Liver (tissue), 8 donors: ENCODE measurements at regions not wholly inside any gene's neighbourhood (a gene's known extent, or its start where the extent isn't known, plus 50 kb on each side); places are given as distances from the start of the nearest gene placed in this dataset.

Source experiments
- DNase-seq: peaks from one replicate; pipeline ENCODE4 v3.0.0-alpha.2; 2017; ENCODE audit warnings: low spot score
- H3K27ac ChIP-seq, 2 donors: one replicate each; pipeline ENCODE4 v1.7.0; 2013; ENCODE audit warnings: inconsistent platforms in 2 of 2, low read length in 2 of 2, control low read depth in 1 of 2, low read depth in 1 of 2, mild to moderate bottlenecking in 1 of 2
- H3K27me3 ChIP-seq, 4 donors: one replicate each; pipeline versions ENCODE4 v1.6.1 to v1.7.0; 2013; ENCODE audit warnings: low read length in 3 of 4, inconsistent platforms in 1 of 4, mild to moderate bottlenecking in 1 of 4, moderate library complexity in 1 of 4; ENCODE audit not compliant: control insufficient read depth in 4 of 4, insufficient read depth in 4 of 4
- H3K36me3 ChIP-seq, 4 donors: one replicate each; pipeline versions ENCODE4 v1.6.1 to v1.7.0; 2013; ENCODE audit warnings: low read length in 3 of 4, mild to moderate bottlenecking in 3 of 4, low read depth in 1 of 4, moderate library complexity in 1 of 4; ENCODE audit not compliant: control insufficient read depth in 4 of 4, insufficient read depth in 3 of 4
- H3K4me1 ChIP-seq, 4 donors: one replicate each; pipeline versions ENCODE4 v1.6.1 to v1.7.0; 2013; ENCODE audit warnings: low read length in 3 of 4, mild to moderate bottlenecking in 3 of 4, moderate library complexity in 1 of 4; ENCODE audit not compliant: control insufficient read depth in 4 of 4, insufficient read depth in 4 of 4
- H3K4me3 ChIP-seq, 3 donors: one replicate each; pipeline versions ENCODE4 v1.6.1 to v1.7.0; 2013; ENCODE audit warnings: low read length in 3 of 3, control low read depth in 1 of 3, low read depth in 1 of 3, mild to moderate bottlenecking in 1 of 3
- H3K9ac ChIP-seq, 2 donors: one replicate each; pipeline ENCODE4 v1.7.0; 2013; ENCODE audit warnings: low read length in 2 of 2, mild to moderate bottlenecking in 2 of 2, moderate library complexity in 2 of 2, control low read depth in 1 of 2, low read depth in 1 of 2
- H3K9me3 ChIP-seq, 4 donors: one replicate each; pipeline versions ENCODE4 v1.6.1 to v1.7.0; 2013; ENCODE audit warnings: low read length in 3 of 4; ENCODE audit not compliant: control insufficient read depth in 4 of 4
- EGR1 ChIP-seq, 2 donors: IDR thresholded peaks; 2 replicates each; pipeline ENCODE4 v1.6.1; 2016 to 2018; ENCODE audit warnings: antibody characterized with exemption in 2 of 2, low read depth in 2 of 2
- FOXA1 ChIP-seq: IDR thresholded peaks from 2 replicates; pipeline ENCODE4 v1.6.1; 2016; ENCODE audit warnings: antibody characterized with exemption
- FOXA2 ChIP-seq: IDR thresholded peaks from 2 replicates; pipeline ENCODE4 v1.6.1; 2016; ENCODE audit warnings: antibody characterized with exemption
- GABPA ChIP-seq, 2 donors: IDR thresholded peaks in 1 of 2; conservative IDR thresholded peaks in 1 of 2; 2 replicates each; pipeline ENCODE4 v1.6.1; 2016; ENCODE audit warnings: antibody characterized with exemption in 2 of 2, mild to moderate bottlenecking in 1 of 2, moderate library complexity in 1 of 2
- HNF4A ChIP-seq, 2 donors: conservative IDR thresholded peaks; 2 replicates each; pipeline ENCODE4 v1.6.1; 2016; ENCODE audit warnings: antibody characterized with exemption in 2 of 2, mild to moderate bottlenecking in 2 of 2
- HNF4G ChIP-seq: IDR thresholded peaks from 2 replicates; pipeline ENCODE4 v1.6.1; 2016; ENCODE audit warnings: antibody characterized with exemption
- JUND ChIP-seq, 2 donors: IDR thresholded peaks; 2 replicates each; pipeline ENCODE4 v1.6.1; 2016; ENCODE audit warnings: antibody characterized with exemption in 2 of 2
- NR2F2 ChIP-seq: IDR thresholded peaks from 2 replicates; pipeline ENCODE4 v1.6.1; 2016; ENCODE audit warnings: antibody characterized with exemption
- RAD21 ChIP-seq, 2 donors: IDR thresholded peaks; 2 replicates each; pipeline ENCODE4 v1.6.1; 2016; ENCODE audit warnings: antibody characterized with exemption in 2 of 2, mild to moderate bottlenecking in 2 of 2
- RXRA ChIP-seq, 2 donors: IDR thresholded peaks; 2 replicates each; pipeline ENCODE4 v1.6.1; 2017 to 2018; ENCODE audit warnings: antibody characterized with exemption in 2 of 2, mild to moderate bottlenecking in 1 of 2
- SP1 ChIP-seq: IDR thresholded peaks from 2 replicates; pipeline ENCODE4 v1.6.1; 2018; ENCODE audit warnings: antibody characterized with exemption, mild to moderate bottlenecking
- TAF1 ChIP-seq: conservative IDR thresholded peaks from 2 replicates; pipeline ENCODE4 v1.6.1; 2016; ENCODE audit warnings: antibody characterized with exemption, mild to moderate bottlenecking
- YY1 ChIP-seq: IDR thresholded peaks from 2 replicates; pipeline ENCODE4 v1.6.1; 2016; ENCODE audit warnings: antibody characterized with exemption, mild to moderate bottlenecking
- WGBS: extraction: QIAGEN DNeasy Blood & Tissue Kit; methylation state at CpG from one replicate; pipeline ENCODE4 v1.1.7; 2013; 5-methylcytosine and 5-hydroxymethylcytosine counted together
- TF ChIP-seq, protein P1 (sequence below): IDR thresholded peaks from 2 replicates; pipeline ENCODE4 v1.6.1; 2016; ENCODE audit warnings: antibody characterized with exemption
- TF ChIP-seq, protein P2 (sequence below): IDR thresholded peaks from 2 replicates; pipeline ENCODE4 v1.6.1; 2016; ENCODE audit warnings: antibody characterized with exemption
- TF ChIP-seq, protein P3 (sequence below): IDR thresholded peaks from 2 replicates; pipeline ENCODE4 v1.6.1; 2016; ENCODE audit warnings: antibody characterized with exemption, mild to moderate bottlenecking
- TF ChIP-seq, protein P4 (sequence below): IDR thresholded peaks from 2 replicates; pipeline ENCODE4 v1.6.1; 2016; ENCODE audit warnings: antibody characterized with exemption
- TF ChIP-seq, protein P5 (sequence below): fragments of 150-350 bp; IDR thresholded peaks from 2 replicates; pipeline ENCODE4 v1.5.1; 2017; ENCODE audit warnings: improper control_type of control experiment, low read depth, low read length; ENCODE audit not compliant: missing input control
- donor health status: healthy.
- donor health status: healthy.
- donor health status: healthy.
- donor health status: healthy.
- donor health status: healthy.

DNA sequence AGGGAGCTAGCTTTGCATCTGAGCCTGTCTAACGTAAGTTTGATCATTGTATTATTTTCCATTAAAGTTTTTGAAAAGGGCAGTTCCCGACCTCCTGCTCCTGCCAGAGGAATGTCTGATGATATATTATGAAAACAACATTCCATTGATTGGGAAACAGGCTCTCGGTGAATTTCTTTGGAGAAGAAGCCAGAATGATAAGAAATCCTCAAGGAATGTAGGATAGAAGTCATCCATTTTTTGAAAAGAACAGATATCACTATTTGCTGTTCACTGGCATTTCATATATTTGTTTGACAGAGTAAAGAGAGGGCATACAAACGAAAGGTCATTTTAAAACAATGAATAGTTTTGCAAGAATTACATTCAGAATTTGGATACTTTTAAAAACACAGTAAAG, 781.0 kb upstream of the HTR2C start:
- Histone ChIP-seq H3K9ac (no peak overlapping the region), H3K9me3 (no peaks in the 10 kb centered on the region), H3K4me3 (no peak overlapping the region), H3K27me3 (peaks cover 0 to 2% (median 0%) of the 10 kb centered on the region in 4 donors), H3K27ac (no peak overlapping the region), H3K4me1 (no peaks in the 10 kb centered on the region), H3K36me3 (no peaks in the 10 kb centered on the region)
- WGBS: 36% methylated on average over 4 of the region's 4 CpGs
- TF ChIP-seq EGR1 (IDR thresholded peaks at IDR 0.05; ENCODE audit: low read depth in 2 of 2) (no peak), TAF1 (no peak), GABPA (IDR thresholded peaks at IDR 0.05 in 1 of 2, conservative IDR thresholded peaks at IDR 0.05 in 1 of 2) (no peak), FOXA1 (no peak), YY1 (no peak), HNF4A (conservative IDR thresholded peaks at IDR 0.05) (no peak), HNF4G (no peak), RAD21 (IDR thresholded peaks at IDR 0.05) (no peak), NR2F2 (no peak), JUND (IDR thresholded peaks at IDR 0.05) (no peak), RXRA (IDR thresholded peaks at IDR 0.05) (no peak), FOXA2 (no peak)
- TF ChIP-seq, protein P1, sequence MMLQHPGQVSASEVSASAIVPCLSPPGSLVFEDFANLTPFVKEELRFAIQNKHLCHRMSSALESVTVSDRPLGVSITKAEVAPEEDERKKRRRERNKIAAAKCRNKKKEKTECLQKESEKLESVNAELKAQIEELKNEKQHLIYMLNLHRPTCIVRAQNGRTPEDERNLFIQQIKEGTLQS: no peak
- TF ChIP-seq, protein P2, sequence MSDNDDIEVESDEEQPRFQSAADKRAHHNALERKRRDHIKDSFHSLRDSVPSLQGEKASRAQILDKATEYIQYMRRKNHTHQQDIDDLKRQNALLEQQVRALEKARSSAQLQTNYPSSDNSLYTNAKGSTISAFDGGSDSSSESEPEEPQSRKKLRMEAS: no peak
- TF ChIP-seq, protein P3, sequence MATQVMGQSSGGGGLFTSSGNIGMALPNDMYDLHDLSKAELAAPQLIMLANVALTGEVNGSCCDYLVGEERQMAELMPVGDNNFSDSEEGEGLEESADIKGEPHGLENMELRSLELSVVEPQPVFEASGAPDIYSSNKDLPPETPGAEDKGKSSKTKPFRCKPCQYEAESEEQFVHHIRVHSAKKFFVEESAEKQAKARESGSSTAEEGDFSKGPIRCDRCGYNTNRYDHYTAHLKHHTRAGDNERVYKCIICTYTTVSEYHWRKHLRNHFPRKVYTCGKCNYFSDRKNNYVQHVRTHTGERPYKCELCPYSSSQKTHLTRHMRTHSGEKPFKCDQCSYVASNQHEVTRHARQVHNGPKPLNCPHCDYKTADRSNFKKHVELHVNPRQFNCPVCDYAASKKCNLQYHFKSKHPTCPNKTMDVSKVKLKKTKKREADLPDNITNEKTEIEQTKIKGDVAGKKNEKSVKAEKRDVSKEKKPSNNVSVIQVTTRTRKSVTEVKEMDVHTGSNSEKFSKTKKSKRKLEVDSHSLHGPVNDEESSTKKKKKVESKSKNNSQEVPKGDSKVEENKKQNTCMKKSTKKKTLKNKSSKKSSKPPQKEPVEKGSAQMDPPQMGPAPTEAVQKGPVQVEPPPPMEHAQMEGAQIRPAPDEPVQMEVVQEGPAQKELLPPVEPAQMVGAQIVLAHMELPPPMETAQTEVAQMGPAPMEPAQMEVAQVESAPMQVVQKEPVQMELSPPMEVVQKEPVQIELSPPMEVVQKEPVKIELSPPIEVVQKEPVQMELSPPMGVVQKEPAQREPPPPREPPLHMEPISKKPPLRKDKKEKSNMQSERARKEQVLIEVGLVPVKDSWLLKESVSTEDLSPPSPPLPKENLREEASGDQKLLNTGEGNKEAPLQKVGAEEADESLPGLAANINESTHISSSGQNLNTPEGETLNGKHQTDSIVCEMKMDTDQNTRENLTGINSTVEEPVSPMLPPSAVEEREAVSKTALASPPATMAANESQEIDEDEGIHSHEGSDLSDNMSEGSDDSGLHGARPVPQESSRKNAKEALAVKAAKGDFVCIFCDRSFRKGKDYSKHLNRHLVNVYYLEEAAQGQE: no peak
- TF ChIP-seq, protein P4, sequence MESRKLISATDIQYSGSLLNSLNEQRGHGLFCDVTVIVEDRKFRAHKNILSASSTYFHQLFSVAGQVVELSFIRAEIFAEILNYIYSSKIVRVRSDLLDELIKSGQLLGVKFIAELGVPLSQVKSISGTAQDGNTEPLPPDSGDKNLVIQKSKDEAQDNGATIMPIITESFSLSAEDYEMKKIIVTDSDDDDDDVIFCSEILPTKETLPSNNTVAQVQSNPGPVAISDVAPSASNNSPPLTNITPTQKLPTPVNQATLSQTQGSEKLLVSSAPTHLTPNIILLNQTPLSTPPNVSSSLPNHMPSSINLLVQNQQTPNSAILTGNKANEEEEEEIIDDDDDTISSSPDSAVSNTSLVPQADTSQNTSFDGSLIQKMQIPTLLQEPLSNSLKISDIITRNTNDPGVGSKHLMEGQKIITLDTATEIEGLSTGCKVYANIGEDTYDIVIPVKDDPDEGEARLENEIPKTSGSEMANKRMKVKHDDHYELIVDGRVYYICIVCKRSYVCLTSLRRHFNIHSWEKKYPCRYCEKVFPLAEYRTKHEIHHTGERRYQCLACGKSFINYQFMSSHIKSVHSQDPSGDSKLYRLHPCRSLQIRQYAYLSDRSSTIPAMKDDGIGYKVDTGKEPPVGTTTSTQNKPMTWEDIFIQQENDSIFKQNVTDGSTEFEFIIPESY: no peak
- TF ChIP-seq, protein P5, sequence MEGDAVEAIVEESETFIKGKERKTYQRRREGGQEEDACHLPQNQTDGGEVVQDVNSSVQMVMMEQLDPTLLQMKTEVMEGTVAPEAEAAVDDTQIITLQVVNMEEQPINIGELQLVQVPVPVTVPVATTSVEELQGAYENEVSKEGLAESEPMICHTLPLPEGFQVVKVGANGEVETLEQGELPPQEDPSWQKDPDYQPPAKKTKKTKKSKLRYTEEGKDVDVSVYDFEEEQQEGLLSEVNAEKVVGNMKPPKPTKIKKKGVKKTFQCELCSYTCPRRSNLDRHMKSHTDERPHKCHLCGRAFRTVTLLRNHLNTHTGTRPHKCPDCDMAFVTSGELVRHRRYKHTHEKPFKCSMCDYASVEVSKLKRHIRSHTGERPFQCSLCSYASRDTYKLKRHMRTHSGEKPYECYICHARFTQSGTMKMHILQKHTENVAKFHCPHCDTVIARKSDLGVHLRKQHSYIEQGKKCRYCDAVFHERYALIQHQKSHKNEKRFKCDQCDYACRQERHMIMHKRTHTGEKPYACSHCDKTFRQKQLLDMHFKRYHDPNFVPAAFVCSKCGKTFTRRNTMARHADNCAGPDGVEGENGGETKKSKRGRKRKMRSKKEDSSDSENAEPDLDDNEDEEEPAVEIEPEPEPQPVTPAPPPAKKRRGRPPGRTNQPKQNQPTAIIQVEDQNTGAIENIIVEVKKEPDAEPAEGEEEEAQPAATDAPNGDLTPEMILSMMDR: no peak
- no peak for DNase-seq

DNA sequence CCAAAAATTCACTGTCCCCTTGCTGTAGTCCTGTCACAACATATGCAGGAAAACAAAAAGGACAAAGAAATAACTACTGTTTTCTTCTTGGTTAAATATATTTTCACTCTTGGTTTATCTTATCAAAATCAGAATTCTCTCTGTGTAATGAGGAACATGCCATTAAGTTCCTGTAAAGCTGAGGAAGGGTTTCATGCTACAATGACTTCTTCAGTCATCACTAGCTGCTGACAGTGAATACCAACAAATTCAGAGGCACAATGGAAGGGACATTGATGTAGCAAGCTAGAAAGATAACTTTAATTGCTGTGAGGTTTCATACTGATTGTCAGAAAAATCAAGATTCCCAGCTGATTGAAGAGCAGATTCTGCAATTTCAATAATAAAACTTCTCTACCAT, 782.9 kb upstream of the HTR2C start:
- Histone ChIP-seq H3K9ac (no peak overlapping the region), H3K27me3 (peaks cover 0 to 2% (median 0%) of the 10 kb centered on the region in 4 donors), H3K4me3 (no peak overlapping the region), H3K9me3 (no peaks in the 10 kb centered on the region), H3K36me3 (no peaks in the 10 kb centered on the region), H3K27ac (no peak overlapping the region), H3K4me1 (no peaks in the 10 kb centered on the region)
- no peak for DNase-seq
- TF ChIP-seq, protein P1: no peak
- TF ChIP-seq, protein P3: no peak
- TF ChIP-seq, protein P5: no peak
- TF ChIP-seq FOXA1 (no peak), EGR1 (IDR thresholded peaks at IDR 0.05; ENCODE audit: low read depth in 2 of 2) (no peak), JUND (IDR thresholded peaks at IDR 0.05) (no peak), TAF1 (no peak), SP1 (no peak), RAD21 (IDR thresholded peaks at IDR 0.05) (no peak), NR2F2 (no peak)
- TF ChIP-seq, protein P2: no peak
